Omental fat pad (tissue), 3 donors: ENCODE measurements at regions not wholly inside any gene's neighbourhood (a gene's known extent, or its start where the extent isn't known, plus 50 kb on each side); places are given as distances from the start of the nearest gene placed in this dataset.

Experiments used
- ATAC-seq: fragments of 150-250 bp; one replicate; pipeline ENCODE4 v1.9.1; 2016; ENCODE audit warnings: mild to moderate bottlenecking, moderate library complexity; ENCODE audit not compliant: low FRiP score
- DNase-seq: peaks from one replicate; pipeline ENCODE4 v3.0.0-alpha.2; 2019; ENCODE audit warnings: low spot score
- TF ChIP-seq, protein P1 (sequence below), 3 donors: fragments of 450-650 bp; IDR thresholded peaks; one replicate each; pipeline ENCODE4 v1.5.1; 2016 to 2017; ENCODE audit warnings: antibody characterized with exemption in 3 of 3, mild to moderate bottlenecking in 3 of 3, moderate library complexity in 2 of 3

DNA sequence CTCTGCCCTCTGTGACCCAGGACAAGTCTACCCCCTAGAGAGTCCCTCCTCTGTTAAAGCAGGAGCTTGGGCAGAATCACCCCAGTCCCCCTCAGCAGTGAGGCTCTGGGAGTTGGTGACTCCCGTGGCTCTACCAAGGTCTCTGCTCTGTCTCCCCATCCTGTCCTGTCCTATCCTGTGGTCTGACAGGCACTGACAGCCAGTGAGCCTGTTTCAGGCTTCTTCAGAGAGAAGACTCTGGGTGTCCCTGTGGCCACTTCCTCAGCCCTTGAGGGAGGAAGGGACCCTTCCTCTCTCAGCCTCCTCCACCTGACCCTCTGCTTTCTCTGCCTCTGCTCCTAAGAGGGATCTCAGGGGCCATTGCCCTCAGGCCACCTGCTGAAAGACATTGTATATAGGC lies 148.7 kb downstream of the FCRL5 start:
- ATAC-seq (no peak), DNase-seq (no peak)
- TF ChIP-seq, protein P1, sequence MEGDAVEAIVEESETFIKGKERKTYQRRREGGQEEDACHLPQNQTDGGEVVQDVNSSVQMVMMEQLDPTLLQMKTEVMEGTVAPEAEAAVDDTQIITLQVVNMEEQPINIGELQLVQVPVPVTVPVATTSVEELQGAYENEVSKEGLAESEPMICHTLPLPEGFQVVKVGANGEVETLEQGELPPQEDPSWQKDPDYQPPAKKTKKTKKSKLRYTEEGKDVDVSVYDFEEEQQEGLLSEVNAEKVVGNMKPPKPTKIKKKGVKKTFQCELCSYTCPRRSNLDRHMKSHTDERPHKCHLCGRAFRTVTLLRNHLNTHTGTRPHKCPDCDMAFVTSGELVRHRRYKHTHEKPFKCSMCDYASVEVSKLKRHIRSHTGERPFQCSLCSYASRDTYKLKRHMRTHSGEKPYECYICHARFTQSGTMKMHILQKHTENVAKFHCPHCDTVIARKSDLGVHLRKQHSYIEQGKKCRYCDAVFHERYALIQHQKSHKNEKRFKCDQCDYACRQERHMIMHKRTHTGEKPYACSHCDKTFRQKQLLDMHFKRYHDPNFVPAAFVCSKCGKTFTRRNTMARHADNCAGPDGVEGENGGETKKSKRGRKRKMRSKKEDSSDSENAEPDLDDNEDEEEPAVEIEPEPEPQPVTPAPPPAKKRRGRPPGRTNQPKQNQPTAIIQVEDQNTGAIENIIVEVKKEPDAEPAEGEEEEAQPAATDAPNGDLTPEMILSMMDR (IDR thresholded peaks at IDR 0.05), result no peak

DNA sequence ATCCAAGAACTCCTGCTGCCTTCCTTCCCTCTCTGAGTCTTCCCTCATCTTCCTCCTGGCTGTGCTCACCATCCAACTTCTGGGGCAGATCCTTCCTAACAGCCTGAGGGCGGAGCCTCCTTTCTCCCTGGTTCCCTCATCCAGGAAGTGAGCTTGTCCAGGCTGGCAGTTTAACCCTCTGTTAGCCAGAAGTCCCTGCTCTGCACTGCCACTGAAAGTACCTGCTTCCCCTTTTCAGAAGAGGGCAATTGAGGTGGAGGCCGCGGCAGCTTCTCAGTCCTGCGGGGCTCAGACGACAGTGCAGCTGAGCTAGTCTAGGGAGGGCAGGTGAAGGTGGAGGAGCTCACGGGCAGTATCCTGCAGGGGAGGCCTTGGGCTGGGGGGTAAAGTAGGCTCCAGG lies 149.1 kb downstream of the FCRL5 start:
- ATAC-seq, result no peak
- TF ChIP-seq, protein P1 (IDR thresholded peaks at IDR 0.05), result no peak

DNA sequence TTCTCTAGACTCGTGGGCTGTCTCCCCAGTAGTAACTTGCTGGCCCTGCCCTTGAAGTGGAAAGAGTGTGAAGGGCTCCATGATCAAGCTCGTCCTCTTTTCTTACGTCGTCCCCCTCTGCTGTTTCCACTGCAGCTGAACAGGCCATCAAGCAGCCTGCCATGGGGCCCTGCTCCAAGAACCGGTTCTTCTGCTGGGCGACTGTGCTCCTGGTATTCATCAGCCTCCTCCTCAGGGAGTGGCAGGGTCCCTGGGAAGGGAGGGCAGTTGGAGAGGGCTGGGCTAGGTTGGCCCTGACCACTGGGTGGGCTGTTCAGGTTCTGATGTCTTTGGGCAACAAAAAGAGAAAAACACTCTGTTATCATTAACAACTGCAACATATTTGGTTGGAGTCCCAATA lies 151.5 kb downstream of the FCRL5 start:
- ATAC-seq (peak; percentile 14), DNase-seq (no peak)
- TF ChIP-seq, protein P1 (IDR thresholded peaks at IDR 0.05), result no peak

More for the DNA sequence above, 149.1 kb downstream of the FCRL5 start:
- DNase-seq, result no peak

DNA sequence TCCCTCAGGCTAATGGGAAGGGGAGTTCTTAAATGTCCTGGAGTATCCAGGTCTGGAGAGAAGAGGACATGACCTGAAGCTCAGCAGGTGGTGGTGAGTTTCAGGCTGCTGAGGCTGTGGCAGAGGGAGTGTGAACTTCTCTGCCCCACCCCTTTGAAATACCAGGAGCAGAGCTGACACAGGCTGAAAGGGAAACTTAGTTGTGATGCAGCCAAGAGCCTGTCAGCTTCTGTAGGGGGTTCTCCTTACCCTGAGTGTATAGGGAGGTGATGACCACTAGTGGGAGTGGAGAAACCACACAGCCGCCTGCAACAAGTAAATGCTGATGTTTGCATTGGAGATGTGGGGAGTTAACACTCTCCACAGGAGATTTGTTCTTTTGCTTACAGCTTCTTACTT lies 152.3 kb downstream of the FCRL5 start:
- ATAC-seq, result peak; percentile 78
- TF ChIP-seq, protein P1 (IDR thresholded peaks at IDR 0.05), result no peak
- DNase-seq, result no peak

DNA sequence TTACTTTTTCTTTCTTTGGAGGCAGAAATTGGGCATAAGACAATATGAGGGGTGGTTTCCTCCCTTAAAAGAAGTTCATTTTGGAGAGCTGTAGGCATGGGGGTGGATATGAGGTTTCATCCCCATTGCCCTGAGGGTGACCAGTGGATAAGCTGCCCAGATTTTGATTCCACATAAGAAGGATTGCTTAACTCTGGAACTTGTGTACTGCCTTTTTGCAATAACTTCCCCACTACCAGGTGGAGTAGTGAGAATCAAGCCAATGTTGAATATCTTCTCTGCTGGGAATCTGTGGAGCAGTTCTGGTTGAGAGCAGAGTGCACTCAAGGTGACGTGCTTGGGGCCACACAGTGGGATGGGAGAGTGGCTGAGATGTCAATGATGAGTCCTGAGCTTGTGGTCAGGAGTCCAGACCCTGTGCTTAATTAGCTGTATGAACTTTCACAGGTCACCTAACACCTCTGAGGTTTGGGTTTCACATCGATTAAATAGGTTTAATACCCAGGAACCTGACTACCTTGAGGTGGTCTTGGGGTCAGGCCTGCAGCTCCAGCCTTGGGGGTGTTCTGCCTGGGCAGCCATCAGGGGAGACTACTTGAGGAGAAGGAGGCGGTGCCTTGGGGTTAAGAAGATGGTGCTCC lies 152.9 kb downstream of the FCRL5 start:
- DNase-seq (no peak), ATAC-seq (peak; percentile 41)
- TF ChIP-seq, protein P1 (IDR thresholded peaks at IDR 0.05), result no peak

DNA sequence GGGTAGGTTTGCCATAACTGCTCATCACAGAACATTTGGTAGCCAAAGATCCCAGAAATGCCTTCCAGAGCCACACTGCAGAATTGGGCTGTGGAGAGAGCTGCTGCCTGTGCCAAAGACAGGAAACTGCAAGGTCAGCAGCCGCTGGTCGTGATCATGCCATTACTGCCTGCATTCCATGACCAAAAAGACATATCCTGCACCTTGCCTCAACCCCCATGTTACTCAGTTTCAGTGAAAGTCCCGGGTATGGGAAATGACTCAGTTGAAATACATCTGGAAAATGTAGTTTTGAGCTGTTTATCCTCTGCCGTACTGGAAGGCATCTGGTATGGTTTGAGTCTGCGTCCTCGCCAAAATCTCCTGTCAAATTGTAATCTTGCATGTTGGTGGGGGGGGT lies 161.7 kb downstream of the FCRL5 start:
- no peak for DNase-seq
- ATAC-seq, result peak; percentile 77
- TF ChIP-seq, protein P1 (IDR thresholded peaks at IDR 0.05), result no peak

DNA sequence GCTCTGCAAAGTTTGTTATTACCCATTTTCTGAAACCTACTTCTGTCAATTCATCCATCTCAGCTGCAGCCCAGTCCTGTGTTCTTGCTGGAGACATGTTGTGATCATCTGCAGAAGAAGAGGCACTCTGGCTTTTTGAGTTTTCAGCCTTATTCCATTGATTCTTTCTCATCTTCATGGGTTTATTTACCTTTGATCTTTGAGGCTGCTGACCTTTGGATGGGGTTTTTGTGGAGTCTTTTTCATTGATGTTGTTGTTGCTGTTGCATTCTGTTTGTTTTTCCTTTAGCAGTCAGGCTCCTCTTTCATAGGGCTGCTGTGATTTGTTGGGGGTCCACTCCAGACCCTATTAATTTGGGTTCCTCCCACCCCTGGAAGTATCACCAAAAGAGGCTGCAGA lies 164.3 kb downstream of the FCRL5 start:
- TF ChIP-seq, protein P1 (IDR thresholded peaks at IDR 0.05), result no peak
- ATAC-seq (no peak), DNase-seq (no peak)
